DMS53 (cell line): ENCODE measurements at regions not wholly inside any gene's neighbourhood (a gene's known extent, or its start where the extent isn't known, plus 50 kb on each side); places are given as distances from the start of the nearest gene placed in this dataset.

Experiments used
- DNase-seq: peaks from one replicate; lab custom pipeline; 2025; lab: John Stamatoyannopoulos, UW

DNA sequence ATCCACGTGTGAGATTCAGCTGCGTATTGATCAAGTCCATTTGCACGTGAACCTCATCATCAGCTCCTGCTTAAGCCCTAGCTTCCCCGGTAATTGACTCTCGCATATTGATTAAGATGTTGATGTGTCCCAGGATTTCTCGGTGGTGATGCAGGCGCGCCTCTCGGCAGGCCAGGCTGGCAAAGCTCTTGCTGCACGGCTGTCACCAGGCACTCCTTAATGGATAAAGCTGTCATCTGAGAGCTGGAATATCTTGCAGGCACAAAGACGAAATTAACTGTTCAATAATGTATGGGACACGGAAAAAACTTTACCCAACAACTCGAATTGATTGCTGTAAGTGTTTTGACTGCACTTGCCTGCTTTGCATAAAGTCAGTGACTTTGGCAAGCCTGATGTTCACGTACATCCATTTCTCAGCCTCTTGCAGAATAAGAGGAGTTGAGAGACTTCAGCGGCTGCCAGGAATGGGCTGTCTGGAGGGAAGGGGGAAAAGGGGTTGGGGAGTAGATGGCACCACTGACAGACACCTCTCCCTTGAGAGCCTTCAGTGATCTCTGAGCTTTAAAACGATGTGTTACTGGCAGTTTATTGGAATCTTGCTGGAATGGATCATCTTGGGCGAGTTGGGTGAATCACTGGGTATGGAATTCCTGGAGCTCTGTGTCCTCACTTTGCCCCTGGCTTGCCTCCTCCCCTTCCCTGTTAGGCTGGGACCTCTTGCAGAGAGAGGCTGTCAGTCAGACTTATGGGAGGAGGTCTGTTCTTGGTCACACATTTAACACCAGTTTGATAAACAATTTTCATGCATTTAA, 650.3 kb downstream of the CCDC171 start:
- DNase-seq, result no peak

DNA sequence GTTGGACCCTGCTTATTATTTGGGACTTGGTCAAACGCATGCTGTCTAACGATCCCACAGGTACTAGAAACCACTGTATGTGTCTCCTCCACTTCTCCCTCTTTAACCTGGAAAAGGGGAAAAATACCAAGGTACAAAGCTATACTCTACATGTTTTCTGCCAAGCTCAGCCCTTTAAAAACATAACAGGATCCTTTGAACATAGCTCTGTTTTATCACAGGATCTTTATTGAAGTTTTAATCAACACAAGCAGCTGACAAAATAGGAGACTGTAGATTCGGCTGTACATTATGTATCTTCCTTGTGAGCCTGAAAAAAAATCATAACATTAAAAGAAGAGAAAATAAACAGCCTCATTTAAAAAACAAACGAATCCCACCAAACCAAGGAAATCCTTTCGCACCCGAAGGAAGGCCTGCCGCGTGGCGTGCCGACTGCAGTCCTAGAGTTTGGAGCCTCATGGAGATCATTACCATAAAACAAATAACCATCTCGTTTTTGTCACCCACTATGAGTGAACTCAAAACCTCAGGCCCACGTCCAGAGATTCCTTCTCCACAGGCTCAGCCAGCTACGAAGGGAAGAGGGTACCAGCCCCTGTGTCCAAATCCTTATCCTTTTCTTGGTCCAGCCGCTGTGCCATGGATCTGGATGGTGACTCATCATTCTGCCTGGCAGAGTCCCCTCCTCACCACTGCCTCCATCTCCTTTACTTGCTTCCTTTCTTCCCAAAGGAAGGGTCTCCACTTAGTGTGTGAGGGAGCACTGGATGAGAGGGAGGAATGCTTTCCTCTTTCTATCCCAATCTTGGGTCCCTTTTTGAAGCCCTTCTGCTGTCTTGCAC, 651.1 kb downstream of the CCDC171 start:
- no peak for DNase-seq

DNA sequence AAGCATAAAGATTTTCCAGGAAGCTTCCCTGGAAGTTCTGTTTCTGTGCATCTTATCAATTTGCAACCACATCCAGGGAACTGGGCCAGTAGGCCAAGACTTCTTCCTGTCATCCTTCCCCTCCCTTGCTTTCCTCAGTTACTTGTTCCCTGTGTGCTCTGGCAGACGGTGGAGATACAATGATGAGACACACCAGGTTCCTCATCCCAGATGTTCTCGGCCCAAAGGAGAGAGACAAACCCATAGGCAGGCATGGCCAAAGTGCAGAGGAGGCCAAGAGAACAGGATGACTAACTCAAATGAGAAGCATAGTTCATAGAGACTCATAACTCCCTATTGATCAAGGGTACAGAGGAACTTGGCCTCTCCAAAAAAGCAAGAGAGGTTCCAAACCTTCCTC, 652.6 kb downstream of the CCDC171 start:
- no peak for DNase-seq

DNA sequence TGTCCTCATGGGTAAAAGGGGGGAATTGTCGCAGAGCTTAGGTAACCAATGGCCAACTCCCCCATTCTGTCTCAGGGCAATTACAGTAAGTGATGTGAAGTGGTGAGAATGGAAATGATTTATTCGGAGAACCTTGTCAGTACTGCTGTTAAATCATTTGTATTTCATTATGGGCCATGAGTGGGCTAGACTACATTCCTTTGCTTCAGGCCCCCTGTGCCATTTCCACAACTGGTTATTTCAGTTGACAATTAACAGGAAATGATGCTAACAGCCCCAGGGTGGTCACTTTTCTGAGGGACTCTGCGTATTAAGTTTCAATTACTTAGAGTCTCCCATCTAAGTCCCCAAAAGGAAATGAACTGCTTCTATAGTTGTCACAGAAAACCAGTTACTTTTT, 653.7 kb downstream of the CCDC171 start:
- no peak for DNase-seq

DNA sequence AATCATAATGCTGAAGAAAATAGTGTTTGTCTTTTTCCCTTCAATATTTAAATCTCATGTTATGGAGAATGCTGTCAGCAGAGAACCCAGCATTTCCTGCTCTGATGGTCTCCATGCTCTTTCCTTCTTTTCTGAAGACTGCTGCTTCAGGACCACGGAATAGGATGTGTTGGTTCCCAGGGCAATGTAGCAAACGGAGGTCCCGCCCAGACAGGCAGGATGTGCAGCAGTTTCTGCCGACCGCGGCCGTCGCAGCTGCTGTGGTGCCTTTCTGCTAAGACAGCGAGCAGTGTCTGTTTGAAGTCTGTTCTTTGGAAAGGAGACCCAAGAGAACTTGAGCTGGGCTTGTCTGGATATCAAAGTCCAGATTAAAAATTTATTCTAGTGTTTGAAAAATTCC, 654.3 kb downstream of the CCDC171 start:
- peak; percentile 42 for DNase-seq

DNA sequence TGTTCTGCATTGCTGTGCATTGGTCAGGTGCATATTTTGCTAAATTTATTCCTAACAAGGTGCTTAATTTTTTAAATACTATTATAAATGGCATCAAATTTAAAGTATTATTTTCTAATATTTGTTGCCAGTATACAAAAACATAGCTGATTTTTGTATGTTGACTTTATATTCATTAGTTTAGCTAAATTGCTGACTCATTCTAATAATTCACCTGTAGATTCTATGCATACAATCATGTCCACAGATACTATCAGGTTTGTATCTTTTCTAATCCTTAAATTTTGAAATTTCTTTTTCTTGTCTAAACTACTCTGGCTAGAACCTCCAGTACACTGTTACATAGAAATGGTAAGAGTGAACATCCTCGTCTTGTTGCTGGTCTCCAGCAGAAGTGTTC, 657.6 kb downstream of the CCDC171 start:
- no peak for DNase-seq

DNA sequence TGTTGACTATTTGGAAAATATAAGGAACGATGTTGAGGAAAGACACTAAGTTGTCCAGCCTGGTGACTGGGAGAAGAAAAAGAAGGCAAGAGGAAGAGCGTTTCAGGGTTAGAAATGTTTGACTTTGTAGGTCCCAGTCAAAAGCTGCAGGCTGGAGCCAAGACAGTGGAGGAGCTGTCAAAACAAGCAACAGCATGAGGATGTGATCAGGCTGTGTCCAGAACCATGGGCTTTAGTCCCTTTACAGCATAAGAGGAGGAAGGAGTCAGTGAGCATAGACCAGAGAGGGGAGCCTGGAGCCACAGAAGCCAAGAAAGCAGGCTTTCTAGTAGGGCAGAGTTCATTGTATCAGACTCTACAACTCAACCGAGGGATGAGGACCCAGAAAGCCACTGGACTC, 658.5 kb downstream of the BNC2 start:
- no peak for DNase-seq

DNA sequence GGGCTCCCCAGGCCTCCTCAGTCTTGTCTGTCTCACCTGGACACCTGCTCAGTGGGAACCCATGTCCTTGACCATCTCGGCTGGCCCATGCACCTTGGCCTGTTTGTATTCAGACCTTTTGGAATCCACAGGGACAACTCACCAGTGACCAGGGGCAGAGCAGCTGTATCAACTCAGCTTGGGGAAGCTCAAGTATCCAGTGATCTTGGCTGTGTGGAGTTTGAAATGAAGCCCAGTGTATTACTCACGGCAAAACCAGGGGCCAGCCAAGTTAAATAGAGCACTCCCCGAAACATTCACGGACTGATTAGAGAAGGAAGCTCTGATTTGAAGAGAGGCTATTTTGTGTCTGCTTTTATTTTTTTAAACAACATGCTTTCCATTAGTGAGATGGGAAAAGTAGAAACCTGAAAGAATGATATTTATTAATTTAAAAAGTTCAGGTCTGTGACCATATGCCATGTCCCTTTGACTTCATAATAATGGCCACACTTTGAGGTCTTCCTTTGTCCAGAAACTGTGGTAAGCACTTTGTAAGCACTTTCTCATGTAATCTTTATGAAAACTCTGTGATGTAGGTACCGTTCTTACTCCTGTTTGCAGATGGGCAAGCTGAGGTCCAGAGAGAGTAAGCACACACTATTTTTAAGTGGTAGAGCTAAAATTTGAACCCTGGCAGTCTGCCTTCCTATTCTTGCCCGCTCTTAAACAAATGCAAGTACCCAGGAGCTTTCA, 656.5 kb downstream of the BNC2 start:
- DNase-seq, result no peak

DNA sequence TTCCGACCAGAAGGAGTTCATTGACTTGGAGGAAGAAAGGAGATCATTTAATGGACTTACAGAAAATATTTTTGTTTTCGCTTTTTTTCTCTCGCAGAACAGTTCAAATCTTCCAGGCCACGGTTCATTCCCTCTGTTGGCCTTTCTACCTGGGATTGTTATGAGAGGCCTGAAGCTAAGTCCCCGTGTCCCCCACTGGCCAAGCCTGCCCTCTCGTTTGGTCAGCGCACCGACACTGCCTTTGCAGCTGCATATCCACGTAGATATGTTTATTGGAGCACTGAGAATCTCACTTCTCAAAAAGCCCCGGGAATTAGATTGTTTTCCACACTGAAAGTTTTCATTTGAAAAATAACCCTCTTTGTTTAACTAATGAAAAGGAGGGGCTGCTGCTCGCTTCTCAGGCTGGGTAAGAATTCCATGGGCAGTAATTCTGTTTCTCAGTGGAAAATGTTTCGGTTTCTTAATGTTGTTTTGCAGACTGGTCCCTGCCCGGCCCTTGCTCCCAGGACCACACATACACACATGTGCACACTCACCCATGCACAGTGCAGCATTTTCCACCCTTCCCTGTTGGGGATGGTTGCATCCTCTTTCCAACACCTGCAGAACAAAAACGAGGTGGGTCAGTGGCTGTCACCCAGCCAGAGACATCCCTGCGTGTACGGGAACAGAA, 655.7 kb downstream of the BNC2 start:
- no peak for DNase-seq

DNA sequence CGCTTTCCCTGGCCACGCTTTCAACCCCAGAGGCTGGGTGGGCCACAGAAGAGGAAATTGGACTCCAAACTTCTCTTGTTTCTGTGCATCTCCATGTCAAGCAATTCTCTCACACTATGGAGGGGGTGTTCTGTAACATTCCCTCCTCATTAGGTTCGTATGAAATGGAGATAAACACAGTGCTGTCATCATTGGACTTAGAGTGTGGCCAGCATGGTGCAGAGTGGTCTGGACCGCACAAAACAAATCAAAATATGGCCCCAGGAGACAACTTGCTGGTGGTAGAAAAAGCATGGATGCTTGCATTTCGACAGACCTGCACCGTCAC, 655.2 kb downstream of the BNC2 start:
- DNase-seq, result no peak

DNA sequence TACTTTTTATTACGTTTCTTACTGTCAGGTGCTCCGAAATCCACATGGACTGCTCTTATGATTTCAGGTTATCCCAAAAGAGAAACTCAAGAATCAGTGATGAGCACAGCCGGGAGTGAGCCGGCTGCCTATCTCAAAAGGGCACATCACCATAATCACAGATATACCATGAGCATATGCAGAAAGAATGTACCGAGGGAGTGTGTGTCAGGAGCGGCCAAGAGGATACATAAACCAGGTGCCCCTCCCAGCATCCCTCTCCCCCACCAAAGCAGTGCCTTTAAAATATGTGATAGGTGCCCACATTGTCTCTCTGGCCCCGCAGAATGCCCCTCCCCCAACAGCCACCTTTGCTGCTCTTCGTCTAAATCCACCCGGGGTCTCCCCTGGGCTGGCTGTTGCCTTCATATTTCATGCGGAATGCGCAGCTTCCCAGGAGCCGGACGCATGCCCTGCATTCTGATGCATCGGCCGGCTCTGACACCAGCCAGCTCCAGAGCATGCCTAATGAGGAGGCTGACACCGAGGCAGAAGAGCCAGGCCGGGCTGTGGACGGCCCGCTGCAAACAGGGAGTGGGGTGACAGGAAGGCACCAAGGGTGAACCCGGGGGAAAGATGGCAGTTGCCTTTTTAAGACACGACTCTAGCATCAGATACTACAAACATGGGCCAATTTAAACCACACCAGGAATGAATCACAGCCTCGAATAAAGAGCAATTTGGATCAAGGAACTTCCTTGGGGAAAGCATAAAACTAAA, 652.3 kb downstream of the BNC2 start:
- no peak for DNase-seq

DNA sequence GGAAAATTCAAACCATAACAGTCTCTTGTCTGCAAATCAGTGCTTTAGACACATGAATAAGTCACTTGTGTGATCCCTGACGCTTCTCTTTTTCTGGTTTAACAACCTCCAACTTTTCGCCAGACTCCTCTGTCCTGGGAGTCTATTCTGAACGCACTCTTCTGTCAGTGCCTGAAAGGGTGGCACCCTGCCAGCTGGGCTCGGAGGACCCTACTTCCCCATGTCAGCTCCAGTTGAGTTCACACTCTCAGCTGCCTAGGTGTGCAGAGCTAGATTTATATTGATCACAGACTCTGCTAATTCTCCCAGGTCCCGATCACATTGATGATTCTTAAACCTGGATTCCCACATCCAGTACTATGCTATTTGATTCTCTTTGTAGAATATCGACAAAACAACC, 649.1 kb downstream of the BNC2 start:
- DNase-seq, result no peak

DNA sequence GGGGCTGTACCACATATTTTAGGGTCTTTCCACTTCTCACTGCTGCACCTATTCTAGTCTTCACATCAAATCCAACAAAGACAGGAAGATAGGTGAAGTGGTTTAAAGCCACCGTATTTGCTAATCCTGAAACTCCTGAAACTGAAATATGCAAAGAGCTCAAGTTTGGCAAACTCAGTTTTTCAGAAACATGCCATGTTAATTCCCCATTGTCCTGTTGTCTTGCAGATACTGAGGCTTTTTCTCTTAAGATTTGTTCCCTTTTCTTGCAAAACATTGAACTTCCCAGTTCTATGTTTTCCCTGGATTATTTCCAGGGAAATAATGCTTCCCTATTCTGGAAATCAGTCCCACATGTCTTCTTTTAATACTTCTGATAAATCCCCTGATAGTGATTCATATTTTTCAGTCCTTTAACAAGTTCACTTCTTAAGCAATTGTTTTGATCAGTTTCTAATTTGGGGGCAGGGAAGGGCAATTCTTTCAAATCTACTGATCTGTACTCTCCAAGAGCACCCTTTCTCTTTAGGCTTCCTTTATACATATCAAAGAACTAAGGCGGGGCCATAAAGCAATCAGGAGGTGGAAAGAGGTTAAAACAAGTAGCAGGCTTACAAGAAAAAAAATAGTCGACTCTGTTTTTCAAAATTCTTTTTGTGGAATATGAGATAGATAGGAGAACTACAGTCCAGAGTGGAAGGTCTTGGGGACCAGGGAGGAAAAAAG, 648.5 kb downstream of the BNC2 start:
- DNase-seq, result no peak

DNA sequence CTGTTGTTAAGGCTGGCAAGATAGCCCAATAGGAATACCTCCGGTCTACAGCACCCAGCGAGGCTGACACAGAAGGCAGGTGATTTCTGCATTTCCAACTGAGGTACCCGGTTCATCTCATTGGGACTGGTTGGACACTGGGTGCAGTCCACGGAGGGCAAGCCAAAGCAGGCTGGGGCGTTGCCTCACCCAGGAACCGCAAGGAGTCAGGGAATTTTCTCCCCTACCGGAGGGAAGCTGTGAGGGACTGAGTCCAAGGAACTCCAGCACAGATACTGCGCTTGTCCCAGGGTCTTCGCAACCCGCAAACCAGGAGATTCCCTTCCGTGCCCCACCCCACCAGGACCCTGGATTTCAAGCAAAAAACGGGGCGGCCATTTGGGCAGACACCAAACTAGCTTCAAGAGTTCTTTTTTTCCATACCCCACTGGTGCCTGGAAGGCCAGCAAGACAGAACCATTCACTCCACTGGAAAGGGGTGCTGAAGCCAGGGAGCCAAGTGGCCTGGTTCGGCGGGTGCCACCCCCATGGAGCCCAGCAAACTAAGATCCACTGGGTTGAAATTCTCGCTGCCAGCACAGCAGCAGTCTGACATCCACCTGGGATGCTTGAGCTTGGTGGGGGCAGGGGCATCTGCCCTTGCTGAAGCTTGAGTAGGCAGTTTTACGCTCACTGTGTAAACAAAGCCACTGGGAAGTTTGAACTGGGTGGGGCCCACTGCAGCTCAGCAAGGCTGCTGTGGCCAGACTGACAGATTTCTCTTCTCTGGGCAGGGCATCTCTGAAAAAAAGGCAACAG, 647.2 kb downstream of the BNC2 start:
- peak; percentile 18 for DNase-seq

DNA sequence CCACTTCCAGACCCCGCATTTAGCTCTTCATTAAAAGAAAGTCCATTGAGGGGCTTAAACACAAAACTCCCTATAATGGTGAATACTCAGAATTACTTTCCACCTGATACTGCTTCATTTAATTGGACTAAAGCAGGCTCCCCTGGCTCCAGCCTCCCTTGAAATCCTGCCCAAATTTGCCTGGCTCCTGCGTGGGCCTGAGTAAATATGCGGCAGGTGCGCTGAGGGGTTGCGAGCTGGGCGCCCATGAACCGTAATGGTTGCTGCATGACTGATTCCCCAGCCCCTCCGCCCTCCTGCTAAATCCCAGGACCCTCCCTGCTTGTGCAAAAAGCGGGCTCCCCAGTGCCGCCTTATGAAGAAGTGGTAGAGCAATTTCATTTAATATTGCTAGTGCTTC, 639.7 kb downstream of the BNC2 start:
- DNase-seq, result no peak

DNA sequence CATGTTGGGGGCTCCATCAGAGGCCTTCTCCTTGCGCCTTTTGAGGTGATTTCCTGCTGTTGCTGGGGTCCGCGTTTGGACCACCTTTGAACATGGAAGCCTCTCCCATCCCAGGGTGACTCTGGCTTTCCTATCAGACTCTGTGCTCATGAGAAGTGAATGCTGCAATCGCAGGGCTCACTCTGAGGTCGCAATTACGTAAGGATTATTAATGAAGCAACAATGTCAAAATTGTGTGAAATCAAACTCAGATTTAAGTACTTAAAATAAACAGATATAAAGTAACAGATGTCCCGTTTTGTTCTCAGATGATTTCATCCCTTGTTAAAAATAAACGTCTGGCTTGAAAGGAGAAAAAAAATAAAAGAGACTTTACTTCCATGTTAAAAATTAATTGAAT, 634.2 kb downstream of the BNC2 start:
- no peak for DNase-seq

DNA sequence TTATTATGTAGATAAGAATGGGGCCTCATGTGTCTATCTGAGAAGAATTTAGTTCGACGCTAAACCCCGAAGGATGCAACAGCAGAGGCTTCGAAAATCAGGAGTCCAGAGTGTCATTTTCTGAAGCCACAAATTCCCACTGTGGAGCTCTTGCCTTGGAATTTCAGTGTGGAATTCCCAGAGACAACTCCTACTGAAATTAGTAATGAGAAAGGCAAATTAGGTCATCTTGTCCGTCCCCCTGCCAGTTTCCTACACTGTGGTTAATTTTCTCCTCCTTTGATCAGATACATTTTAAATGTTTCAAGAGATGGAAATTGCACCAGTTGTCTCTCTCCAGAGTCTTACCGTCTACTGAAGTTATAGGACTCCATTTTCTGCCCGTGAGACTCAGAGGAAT, 633.6 kb downstream of the BNC2 start:
- DNase-seq, result no peak

DNA sequence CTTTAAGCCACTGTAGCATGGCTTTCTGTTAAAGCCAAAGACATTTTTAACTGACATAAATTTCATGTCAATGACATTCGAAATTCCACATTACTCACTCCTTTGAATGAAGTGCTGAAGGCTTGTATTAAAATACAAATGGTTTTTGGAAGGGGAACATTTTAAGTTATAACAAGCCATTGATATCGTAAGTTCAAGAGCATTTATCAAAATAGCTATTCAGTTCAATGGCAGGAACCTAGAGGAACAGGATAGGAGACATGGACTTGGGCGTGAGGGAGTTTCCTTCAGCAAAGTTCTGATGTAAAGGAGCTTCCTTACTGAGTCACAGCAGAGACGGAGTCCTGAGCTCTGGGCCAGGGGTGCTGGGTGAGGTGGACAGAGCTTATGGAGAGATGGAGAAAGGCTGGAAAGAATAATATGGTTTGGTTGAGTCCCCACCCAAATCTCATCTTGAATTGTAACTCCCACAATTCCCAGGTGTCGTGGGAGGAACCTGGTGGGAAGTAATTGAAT, 631.8 kb downstream of the BNC2 start:
- DNase-seq, result no peak

DNA sequence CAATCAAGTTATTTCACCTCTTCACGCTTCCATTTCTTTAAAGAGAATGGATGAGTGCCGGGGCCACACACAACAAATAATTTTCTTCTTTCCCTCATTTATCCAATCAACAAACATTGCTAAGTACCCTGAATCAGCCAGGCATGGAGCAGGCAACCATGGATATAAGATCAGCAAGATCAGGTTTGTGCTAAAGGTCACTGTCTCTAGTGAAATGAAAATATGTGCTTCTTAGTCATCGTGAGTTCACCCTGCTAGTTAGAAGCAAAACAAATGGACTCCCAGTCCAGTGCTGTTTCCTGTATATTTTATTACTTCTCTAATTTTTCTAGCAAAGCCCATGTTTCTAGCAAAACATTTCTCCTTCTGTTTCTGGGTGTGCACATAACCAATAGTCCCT, 629.2 kb downstream of the BNC2 start:
- no peak for DNase-seq

DNA sequence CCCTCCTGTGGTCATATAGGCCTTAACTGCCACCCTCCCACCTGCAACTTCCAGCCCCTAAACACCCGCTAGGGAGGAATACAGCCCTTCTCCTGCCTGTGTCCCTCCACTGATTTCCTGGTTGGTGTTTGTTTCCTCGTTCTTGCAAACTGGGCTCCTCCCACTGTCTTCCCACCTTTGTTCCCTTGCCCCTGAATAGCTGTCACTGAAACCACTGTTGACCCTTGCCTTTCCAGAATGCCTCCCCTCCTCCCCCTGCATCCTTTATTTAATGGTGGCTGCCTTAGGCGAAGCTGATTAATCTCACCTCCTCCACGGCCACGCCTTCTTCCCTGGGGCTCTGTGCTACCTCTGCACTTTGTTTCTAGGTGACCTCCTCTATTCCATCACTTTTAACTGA, 626.7 kb downstream of the BNC2 start:
- no peak for DNase-seq
